Loucy (cell line): ENCODE measurements at regions not wholly inside any gene's neighbourhood (a gene's known extent, or its start where the extent isn't known, plus 50 kb on each side); places are given as distances from the start of the nearest gene placed in this dataset.
"Not testable (repeated sequence)": the region's sequence is repeated elsewhere in the genome, so short reads cannot be mapped to it uniquely, and the experiment has no call there.

Experiments
- H2AFZ ChIP-seq: fragments of 200-600 bp; sonication (generic); 2 replicates; pipeline ENCODE4 v1.6.0; 2016; ENCODE audit warnings: antibody characterized with exemption, mild to moderate bottlenecking, low read length, moderate library complexity
- H3F3A ChIP-seq: fragments of 200-600 bp; 2 replicates; pipeline ENCODE4 v1.6.0; 2016; ENCODE audit warnings: antibody characterized with exemption, low read depth, mild to moderate bottlenecking
- H3K27me3 ChIP-seq: fragments of 200-600 bp; sonication (generic); 2 replicates; pipeline ENCODE4 v1.6.1; 2014; ENCODE audit warnings: low read length, mild to moderate bottlenecking; ENCODE audit not compliant: insufficient read depth, poor library complexity, severe bottlenecking
- H3K36me3 ChIP-seq: fragments of 200-600 bp; sonication (generic); 2 replicates; pipeline ENCODE4 v1.6.1; 2016; ENCODE audit warnings: low read length; ENCODE audit not compliant: insufficient read depth
- H3K4me1 ChIP-seq: fragments of 200-600 bp; sonication (generic); 2 replicates; pipeline ENCODE4 v1.5.1; 2014; ENCODE audit warnings: low read length, mild to moderate bottlenecking; ENCODE audit not compliant: insufficient read depth, poor library complexity, severe bottlenecking
- H3K4me2 ChIP-seq: fragments of 200-600 bp; sonication (generic); 2 replicates; pipeline ENCODE4 v1.6.0; 2014; ENCODE audit warnings: antibody characterized with exemption, low read length, low read depth, mild to moderate bottlenecking; ENCODE audit not compliant: poor library complexity, severe bottlenecking
- H3K4me3 ChIP-seq: fragments of 200-600 bp; sonication (generic); 2 replicates; pipeline ENCODE4 v1.5.1; 2014; ENCODE audit warnings: low read length, mild to moderate bottlenecking, mixed read lengths; ENCODE audit not compliant: poor library complexity, severe bottlenecking
- H3K79me2 ChIP-seq: fragments of 200-600 bp; sonication (generic); 2 replicates; pipeline ENCODE4 v1.6.1; 2014; ENCODE audit warnings: low read length; ENCODE audit not compliant: insufficient read depth
- H3K9ac ChIP-seq: fragments of 200-600 bp; sonication (generic); 2 replicates; pipeline ENCODE4 v1.6.0; 2014; ENCODE audit warnings: mild to moderate bottlenecking, low read depth, low read length, moderate library complexity; ENCODE audit not compliant: poor library complexity, severe bottlenecking
- H3K9me2 ChIP-seq: fragments of 200-600 bp; sonication (generic); replicated peaks from 2 replicates; pipeline ENCODE4 v1.6.1; 2016; ENCODE audit warnings: low read depth, low read length, mixed read lengths
- H3K9me3 ChIP-seq: fragments of 200-600 bp; sonication (generic); 2 replicates; pipeline ENCODE4 v1.6.1; 2014; ENCODE audit warnings: mild to moderate bottlenecking, antibody characterized with exemption, low read length, low read depth; ENCODE audit not compliant: insufficient read depth
- H4K20me1 ChIP-seq: fragments of 200-600 bp; sonication (generic); 2 replicates; pipeline ENCODE4 v1.6.0; 2014; ENCODE audit warnings: antibody characterized with exemption, low read length, mild to moderate bottlenecking; ENCODE audit not compliant: insufficient read depth, poor library complexity, severe bottlenecking
- EZH2phosphoT487 ChIP-seq: fragments of 200-600 bp; IDR thresholded peaks from 2 replicates; pipeline ENCODE4 v1.6.1; 2018; ENCODE audit warnings: antibody characterized with exemption, mild to moderate bottlenecking, moderate library complexity, borderline replicate concordance
- TF ChIP-seq, protein P1 (sequence below): fragments of 200-600 bp; sonication (generic); conservative IDR thresholded peaks from 2 replicates; pipeline ENCODE4 v1.5.1; 2014; ENCODE audit warnings: mild to moderate bottlenecking, antibody characterized with exemption, low read length

GRCh38 chr2:136282251-136282650 is 164.3 kb upstream of the CXCR4 start:
- Histone ChIP-seq H3K9me3 (no peaks in the 10 kb centered on the region), H3K9ac (no peak overlapping the region), H3K4me3 (no peak overlapping the region), H3K4me2 (no peak overlapping the region), H3K9me2 (no peaks in the 10 kb centered on the region), H3K79me2 (no peaks in the 10 kb centered on the region), H4K20me1 (no peaks in the 10 kb centered on the region), H3F3A (no peaks in the 10 kb centered on the region), H2AFZ (no peak overlapping the region; the same call in 1 of the 2 replicates), H3K36me3 (no peaks in the 10 kb centered on the region), H3K27me3 (no peaks in the 10 kb centered on the region), H3K4me1 (peaks cover 10% of the 10 kb centered on the region)
- TF ChIP-seq, protein P1, sequence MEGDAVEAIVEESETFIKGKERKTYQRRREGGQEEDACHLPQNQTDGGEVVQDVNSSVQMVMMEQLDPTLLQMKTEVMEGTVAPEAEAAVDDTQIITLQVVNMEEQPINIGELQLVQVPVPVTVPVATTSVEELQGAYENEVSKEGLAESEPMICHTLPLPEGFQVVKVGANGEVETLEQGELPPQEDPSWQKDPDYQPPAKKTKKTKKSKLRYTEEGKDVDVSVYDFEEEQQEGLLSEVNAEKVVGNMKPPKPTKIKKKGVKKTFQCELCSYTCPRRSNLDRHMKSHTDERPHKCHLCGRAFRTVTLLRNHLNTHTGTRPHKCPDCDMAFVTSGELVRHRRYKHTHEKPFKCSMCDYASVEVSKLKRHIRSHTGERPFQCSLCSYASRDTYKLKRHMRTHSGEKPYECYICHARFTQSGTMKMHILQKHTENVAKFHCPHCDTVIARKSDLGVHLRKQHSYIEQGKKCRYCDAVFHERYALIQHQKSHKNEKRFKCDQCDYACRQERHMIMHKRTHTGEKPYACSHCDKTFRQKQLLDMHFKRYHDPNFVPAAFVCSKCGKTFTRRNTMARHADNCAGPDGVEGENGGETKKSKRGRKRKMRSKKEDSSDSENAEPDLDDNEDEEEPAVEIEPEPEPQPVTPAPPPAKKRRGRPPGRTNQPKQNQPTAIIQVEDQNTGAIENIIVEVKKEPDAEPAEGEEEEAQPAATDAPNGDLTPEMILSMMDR, result no peak
- TF ChIP-seq EZH2phosphoT487, result no peak

DNA sequence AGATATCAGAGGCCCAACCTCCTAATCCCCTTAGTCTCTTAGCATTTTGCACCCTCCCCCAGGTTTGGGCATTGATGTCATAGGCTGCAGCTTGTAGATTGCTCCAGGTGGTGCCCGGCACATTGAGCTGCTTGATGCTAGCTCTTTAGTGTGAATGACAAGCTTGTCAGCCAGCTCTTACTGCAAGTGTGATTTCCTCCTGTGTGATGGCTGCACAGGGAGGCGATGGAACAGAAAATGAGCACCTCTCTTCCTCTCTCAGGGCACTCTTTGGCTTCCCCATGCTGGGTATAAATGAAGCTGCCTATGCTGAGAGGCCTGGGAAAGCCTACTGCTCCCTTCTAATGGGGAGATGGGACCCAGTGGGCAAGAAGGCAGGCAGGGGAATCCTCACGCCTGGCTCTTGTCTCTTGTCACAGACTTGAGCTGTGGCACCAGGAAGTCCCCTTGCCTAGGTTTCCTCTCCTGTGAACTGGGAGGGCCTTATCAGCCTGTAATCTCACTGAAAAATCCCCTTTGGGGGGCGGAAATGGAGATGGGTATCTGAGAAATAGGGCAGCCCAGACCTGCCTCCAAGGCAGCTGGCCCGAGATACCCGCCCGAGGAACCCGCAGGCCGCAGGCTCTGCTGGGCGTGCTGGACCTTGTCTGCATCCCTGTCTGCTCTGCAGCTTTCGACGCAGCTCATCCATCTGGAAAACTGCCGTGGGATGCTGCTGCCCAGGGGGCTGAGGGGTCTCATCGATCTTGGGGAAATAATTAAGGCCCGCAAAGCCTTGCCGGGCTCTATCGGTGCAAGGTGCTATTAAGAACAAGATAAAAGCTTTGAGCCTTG is 163.5 kb upstream of the CXCR4 start:
- H3K36me3 ChIP-seq, result no peaks in the 10 kb centered on the region
- H3K4me3 ChIP-seq, result no peak overlapping the region
- no peaks in the 10 kb centered on the region for H3K9me2 ChIP-seq
- peaks cover 10% of the 10 kb centered on the region for H3K4me1 ChIP-seq
- TF ChIP-seq, protein P1, result no peak
- no peak for TF ChIP-seq EZH2phosphoT487
- H3K27me3 ChIP-seq, result no peaks in the 10 kb centered on the region
- H3K9ac ChIP-seq, result peak overlapping the region; percentile 3
- no peaks in the 10 kb centered on the region for H3F3A ChIP-seq
- no peaks in the 10 kb centered on the region for H4K20me1 ChIP-seq
- H3K4me2 ChIP-seq, result no peak overlapping the region
- H3K79me2 ChIP-seq, result no peaks in the 10 kb centered on the region
- H2AFZ ChIP-seq, result peak overlapping the region; percentile 84
- no peaks in the 10 kb centered on the region for H3K9me3 ChIP-seq

- H3K9me3 ChIP-seq, H3K27me3 ChIP-seq, H3K9ac ChIP-seq, H3K4me3 ChIP-seq, H3K9me2 ChIP-seq, H3K4me2 ChIP-seq, H2AFZ ChIP-seq, H3K36me3 ChIP-seq, H3K79me2 ChIP-seq, H3F3A ChIP-seq, H3K4me1 ChIP-seq, H4K20me1 ChIP-seq: not testable (repeated sequence)
Measured at GRCh38 chr2:136266346-136266745, 148.4 kb upstream of the CXCR4 start.

GRCh38 chr2:136259551-136259950 is 141.6 kb upstream of the CXCR4 start:
- H3K27me3 ChIP-seq, result no peaks in the 10 kb centered on the region
- no peaks in the 10 kb centered on the region for H3K9me2 ChIP-seq
- no peaks in the 10 kb centered on the region for H3F3A ChIP-seq
- H3K4me3 ChIP-seq, result no peak overlapping the region
- H3K9me3 ChIP-seq, result no peaks in the 10 kb centered on the region
- peaks cover 4% of the 10 kb centered on the region for H3K4me1 ChIP-seq
- H4K20me1 ChIP-seq, result no peaks in the 10 kb centered on the region
- no peak overlapping the region for H3K9ac ChIP-seq
- no peaks in the 10 kb centered on the region for H3K79me2 ChIP-seq
- H3K4me2 ChIP-seq, result no peak overlapping the region
- no peak overlapping the region for H2AFZ ChIP-seq
- no peaks in the 10 kb centered on the region for H3K36me3 ChIP-seq
- no peak for TF ChIP-seq EZH2phosphoT487
- TF ChIP-seq, protein P1, result no peak
